GM21381 (cell line): ENCODE measurements at regions not wholly inside any gene's neighbourhood (a gene's known extent, or its start where the extent isn't known, plus 50 kb on each side); places are given as distances from the start of the nearest gene placed in this dataset.

Source experiments
- ATAC-seq: cut with Tn5 transposase; IDR thresholded peaks from one replicate; pipeline ENCODE4 v1.9.1; 2021; ENCODE audit warnings: mild to moderate bottlenecking, moderate library complexity; ENCODE audit not compliant: unreplicated experiment

- ATAC-seq = no peak
Measured at GRCh38 chr17:14959106-14959648, 305.9 kb downstream of the PMP22 start.

DNA sequence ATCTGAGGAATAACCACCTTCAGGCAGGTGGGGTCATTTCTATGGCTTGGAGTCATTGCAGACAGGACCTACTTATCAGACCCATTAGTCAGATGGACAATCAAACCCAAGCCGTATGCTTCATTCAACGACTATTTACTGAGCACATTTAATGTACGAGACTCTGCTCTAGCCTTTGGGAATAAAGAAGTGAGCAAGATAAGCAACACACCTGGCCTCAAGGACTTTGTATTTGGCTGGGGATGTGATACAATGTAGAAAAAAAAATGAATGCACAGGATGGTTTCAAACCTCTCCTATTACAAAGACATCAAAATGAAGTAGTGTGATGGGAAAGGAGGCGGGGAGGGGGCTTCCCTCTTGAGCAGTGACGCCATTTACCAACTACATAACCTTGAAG, 311.7 kb downstream of the PMP22 start:
- ATAC-seq = no peak

DNA sequence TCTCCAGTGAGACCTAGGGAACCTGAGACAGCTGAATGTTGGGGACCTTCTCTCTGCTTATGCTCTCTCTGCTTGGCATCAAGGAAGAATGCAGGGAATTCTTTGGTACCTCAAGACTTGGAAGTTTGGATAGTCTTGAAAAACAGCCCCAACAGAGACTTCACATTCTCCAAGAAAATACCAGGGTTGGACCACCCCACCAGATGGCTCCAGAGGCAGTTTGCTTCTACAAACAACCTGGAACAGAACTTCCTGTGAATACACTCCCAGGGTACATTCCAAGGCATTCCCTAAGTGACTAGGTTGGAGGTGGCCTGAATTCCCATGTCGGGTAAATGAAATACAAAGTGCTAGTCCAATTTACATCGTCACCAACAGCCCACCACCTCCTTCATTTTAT, 314.4 kb downstream of the PMP22 start:
- ATAC-seq = no peak

GRCh38 chr17:14950216-14950615, 314.9 kb downstream of the PMP22 start:
- ATAC-seq = no peak

DNA sequence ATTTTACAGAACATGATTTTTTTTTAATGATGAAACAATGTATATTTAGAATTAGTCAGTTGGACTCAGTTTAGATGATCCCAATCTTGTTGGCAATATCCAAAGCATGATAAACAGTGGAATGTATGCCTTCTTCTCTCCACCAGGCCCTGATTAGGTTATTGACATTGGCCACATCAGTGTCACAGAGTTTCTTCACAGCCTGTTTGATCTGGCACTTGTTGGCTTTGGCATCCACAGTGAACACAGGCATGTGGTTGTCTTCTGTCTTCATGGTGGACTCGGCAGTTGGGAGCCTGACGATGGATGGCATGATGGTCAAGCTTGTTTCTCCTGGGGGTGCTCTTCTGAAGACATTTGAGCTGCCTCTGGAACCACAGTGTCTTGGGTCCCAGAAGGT, 317.5 kb downstream of the PMP22 start:
- ATAC-seq = no peak

- no peak for ATAC-seq
Measured at GRCh38 chr17:14946481-14946880, 318.6 kb downstream of the PMP22 start.

GRCh38 chr17:14942526-14943190, 322.5 kb downstream of the PMP22 start:
- ATAC-seq = no peak

- no peak for ATAC-seq
Measured at GRCh38 chr17:14940938-14941265, 324.2 kb downstream of the PMP22 start.

DNA sequence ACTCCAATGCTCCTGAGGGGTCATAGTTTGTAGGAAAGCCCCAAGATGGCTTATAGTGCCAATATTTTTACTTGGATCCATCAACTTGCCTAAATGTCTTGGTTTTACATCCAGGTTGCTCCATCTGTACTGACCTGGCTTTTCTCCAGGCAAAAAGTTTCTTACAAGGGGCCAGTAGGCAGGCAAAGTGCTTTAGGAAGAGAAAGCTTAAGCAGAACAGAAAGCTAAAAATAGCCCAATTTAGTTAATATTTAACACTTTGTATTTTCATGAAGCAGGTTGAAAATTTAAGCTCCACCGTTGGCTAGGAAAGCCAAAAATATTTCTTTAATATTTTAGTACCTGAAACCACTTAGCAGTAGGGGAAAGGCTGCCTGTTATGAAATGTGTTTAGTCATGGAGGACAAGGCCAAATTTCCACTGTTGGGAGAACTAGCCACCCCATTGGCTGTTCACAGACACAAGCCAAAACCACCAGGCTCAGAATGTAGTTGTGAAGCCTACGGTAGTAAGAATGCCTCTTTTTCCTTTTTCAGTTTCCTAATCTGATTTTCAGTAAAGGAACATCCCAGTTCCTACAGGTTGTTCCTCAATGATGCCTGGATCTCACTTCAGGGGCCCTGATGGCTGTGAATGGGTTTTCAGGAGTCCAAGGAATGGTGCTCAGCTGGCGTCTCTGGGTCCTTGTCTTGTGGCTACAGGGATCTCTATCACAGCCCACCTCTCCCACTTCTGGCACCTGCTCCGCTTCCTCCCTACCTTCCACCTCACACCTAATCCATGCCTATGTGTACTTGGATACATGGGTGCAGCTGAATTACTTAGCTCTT, 324.8 kb downstream of the PMP22 start:
- ATAC-seq = no peak

DNA sequence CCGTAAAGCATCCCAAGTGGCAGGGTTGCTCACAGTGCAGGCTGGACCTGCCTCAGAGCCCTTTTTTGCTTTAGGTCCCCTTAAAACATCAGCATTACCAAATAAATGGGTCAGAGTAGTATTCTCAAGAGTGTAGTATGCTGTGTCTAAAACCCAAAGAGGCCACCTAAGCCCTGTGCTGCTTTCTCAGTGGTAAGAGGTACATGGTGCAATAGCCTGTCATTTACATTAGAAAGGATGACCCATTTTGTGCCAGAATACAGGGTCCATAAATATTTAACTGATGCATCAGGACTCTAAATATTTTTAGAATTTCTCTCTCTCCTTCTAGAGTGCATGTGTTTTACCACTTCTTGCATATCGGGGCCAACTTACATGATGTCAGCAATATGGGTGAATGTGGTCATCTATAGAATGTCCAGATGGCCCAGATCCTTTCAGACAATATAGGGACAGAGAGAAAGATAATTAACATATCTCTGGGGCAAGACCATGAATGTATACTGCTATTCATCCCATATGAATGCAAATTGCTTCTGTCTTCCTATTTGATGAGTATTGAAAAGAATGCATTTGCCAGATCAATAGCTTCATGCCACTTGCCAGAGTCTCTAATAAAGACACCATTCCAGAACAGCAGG, 329.2 kb downstream of the PMP22 start:
- no peak for ATAC-seq

- no peak for ATAC-seq
Measured at GRCh38 chr17:14935139-14935841, 329.8 kb downstream of the PMP22 start.

DNA sequence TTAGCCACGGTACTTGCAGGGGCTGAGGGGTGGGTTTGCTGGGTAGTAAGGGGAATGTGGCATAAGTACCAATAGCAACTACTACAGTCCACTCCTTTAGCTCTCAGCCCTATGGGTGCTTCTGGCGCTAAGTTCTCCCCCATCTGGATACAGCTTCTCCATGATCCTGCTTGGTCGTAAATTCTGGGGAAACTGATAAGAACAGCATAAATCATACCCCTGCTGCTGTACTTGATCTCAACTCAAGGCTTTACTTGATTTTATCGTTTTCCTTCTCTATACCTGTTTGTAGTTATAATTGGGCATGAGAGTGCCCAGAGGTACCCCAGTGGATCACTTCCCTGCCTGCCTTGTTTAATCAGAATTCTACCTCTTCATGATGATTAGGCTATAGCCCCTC, 331.4 kb downstream of the PMP22 start:
- ATAC-seq = no peak

DNA sequence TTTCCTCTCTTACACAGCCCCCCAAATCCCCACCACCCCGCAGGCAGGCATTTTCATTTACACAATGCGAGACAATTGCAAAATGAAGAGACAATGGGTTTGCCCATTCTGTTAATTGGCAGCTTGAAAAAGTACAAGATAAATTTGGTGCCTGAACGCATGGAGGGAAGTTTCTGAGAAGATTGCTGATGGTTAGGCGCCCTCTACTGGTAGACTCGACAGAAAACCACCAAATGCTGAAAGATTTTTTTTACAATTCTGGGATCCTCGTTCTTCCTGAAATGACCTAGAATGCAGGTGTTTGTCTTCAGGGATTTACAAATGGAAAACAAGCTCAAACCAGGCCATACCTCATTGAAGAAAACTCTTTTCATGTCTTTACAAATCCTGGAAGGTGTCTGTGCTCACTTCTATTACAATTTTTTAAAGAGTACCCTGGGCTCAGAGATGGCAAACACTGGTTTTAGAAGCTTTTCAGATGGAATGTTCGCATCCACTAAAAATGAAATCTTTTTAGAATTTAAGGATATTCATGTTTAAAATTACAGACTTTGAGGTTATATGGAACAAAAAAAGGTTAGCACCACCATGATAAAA, 338.5 kb downstream of the PMP22 start:
- ATAC-seq = no peak

DNA sequence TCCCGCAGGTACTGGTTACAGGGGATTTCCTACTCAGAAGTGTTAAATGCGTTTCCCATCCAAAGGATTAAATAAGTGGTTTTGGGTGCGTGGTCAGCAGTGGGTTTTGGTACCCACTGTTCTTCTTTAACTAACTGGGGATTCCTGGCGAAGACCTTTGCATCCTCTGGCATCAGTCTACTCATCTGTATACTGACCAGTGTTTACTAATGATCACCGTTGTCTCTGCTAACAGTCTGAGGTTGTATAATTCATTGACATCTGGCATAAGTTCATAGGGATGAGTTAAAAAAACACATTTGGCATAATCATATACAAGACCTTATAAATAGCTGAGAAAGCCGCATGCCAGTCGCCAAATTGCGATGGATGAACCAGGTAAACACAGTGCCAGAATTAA, 339.1 kb downstream of the PMP22 start:
- ATAC-seq = no peak

DNA sequence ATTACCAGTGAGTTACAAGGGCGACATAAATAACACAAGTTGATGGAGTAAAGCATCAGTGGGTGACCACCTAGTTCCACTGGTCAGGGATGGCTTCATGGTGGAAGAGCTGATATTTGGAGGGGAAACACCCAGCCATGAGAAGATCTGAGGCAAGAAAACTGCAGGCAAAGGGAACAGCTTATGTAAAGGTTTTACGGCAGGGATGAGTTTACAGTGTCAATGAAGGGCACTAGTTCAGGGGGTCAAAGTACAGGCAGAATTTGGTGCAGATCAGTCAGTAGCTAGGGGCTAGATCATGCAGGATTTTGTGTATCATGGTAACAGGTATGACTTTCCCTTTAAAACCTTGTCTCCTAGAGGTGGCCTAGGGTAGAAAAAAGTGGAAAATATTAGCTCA, 339.6 kb downstream of the PMP22 start:
- no peak for ATAC-seq

- ATAC-seq = no peak
Measured at GRCh38 chr17:14923981-14924380, 341.1 kb downstream of the PMP22 start.

GRCh38 chr17:14922411-14922810, 342.7 kb downstream of the PMP22 start:
- ATAC-seq = no peak

GRCh38 chr17:14921936-14922335, 343.2 kb downstream of the PMP22 start:
- no peak for ATAC-seq

GRCh38 chr17:14919631-14920213, 345.4 kb downstream of the PMP22 start:
- no peak for ATAC-seq

DNA sequence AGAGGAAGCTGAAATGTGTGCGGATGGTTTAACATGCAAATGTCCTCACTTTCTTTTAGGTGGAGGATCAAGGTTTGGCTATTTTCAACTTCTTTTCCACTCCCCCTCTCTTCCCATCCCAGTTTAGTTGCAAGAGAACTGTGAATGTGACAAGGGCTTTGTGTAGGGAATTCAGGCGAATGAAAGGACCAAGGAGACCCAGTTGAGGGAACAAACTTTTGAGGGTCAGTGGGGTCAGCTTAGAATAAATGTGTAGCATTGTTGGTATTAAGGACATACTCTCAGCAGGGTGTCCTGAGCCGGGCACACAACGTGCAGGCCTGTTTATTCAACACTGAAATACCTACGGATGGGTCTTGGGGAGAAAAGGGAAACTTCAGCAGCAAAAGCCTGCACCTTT, 346.0 kb downstream of the PMP22 start:
- no peak for ATAC-seq

GRCh38 chr17:14918540-14918939, 346.6 kb downstream of the PMP22 start:
- no peak for ATAC-seq
